Spinal cord (tissue), 9 donors: ENCODE measurements at regions not wholly inside any gene's neighbourhood (a gene's known extent, or its start where the extent isn't known, plus 50 kb on each side); places are given as distances from the start of the nearest gene placed in this dataset.
"Not testable (repeated sequence)": the region's sequence is repeated elsewhere in the genome, so short reads cannot be mapped to it uniquely, and the experiment has no call there.

Experiments used
- DNase-seq, 6 donors: peaks; one replicate each; pipeline versions ENCODE4 v3.0.0 to v3.0.0-alpha.2; 2013 to 2015; ENCODE audit warnings: low spot score in 6 of 6, low read depth in 4 of 6
- H3K27ac ChIP-seq: one replicate; pipeline ENCODE4 v1.5.1; 2013; ENCODE audit warnings: low read depth, low read length, control low read depth
- H3K27me3 ChIP-seq: one replicate; pipeline ENCODE4 v1.6.1; 2013; ENCODE audit warnings: low read length; ENCODE audit not compliant: control insufficient read depth, insufficient read depth
- H3K36me3 ChIP-seq: one replicate; pipeline ENCODE4 v1.6.1; 2013; ENCODE audit warnings: low read length; ENCODE audit not compliant: control insufficient read depth, insufficient read depth
- H3K4me1 ChIP-seq: one replicate; pipeline ENCODE4 v1.6.1; 2013; ENCODE audit warnings: low read length; ENCODE audit not compliant: control insufficient read depth, insufficient read depth
- H3K4me3 ChIP-seq: one replicate; pipeline ENCODE4 v1.5.1; 2013; ENCODE audit warnings: low read depth, low read length, control low read depth
- H3K9me3 ChIP-seq: one replicate; pipeline ENCODE4 v1.6.1; 2013; ENCODE audit warnings: low read length; ENCODE audit not compliant: control insufficient read depth, insufficient read depth
- WGBS: methylation state at CpG from one replicate; pipeline ENCODE4 v1.1.5; 2013; ENCODE audit warnings: missing lambda C conversion rate; ENCODE audit not compliant: insufficient coverage; 5-methylcytosine and 5-hydroxymethylcytosine counted together
- donor health status: healthy.

- Histone ChIP-seq H3K27ac (no peak overlapping the region), H3K36me3 (no peaks in the 10 kb centered on the region), H3K4me3 (no peak overlapping the region), H3K27me3 (no peaks in the 10 kb centered on the region), H3K4me1 (peaks cover 6% of the 10 kb centered on the region), H3K9me3 (no peaks in the 10 kb centered on the region)
- no peak for DNase-seq
- 56% methylated on average over 5 of the region's 6 CpGs for WGBS
These were observed 714.9 kb downstream of the MATN1 start for GRCh38 chr1:30008372-30008997.

DNA sequence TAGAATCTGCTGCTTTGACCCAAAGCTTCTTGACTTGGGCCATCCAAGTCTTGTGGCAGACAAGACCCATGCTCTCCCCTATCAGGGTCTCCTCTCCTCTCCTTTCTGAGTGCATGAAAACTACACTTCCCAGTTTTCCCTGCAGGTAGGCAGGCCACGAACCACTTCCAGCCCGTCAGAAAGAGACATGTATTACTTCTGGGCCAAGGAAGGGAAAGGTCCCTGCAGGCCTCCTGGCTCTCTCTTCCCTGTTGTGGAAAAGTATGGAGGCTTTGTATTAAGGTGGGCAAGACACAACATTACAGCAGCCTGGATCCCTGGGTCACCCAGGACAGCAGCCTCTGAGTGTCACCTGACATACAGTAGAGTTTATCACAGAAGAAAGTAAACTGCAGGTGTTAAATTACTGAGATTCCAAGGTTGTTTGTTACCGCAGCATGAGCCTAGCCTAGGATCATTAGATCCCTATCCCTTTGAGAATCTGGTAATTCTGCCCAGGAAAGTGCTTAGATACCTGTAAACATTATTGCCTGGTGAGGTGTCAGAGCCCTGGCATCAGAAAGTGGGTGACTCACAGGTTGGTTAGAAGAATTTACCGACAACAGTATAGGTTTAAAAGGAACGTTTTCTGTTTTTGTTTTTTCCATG, 717.3 kb downstream of the MATN1 start:
- Histone ChIP-seq H3K27me3 (no peaks in the 10 kb centered on the region), H3K36me3 (no peaks in the 10 kb centered on the region), H3K27ac (no peak overlapping the region), H3K9me3 (no peaks in the 10 kb centered on the region), H3K4me3 (no peak overlapping the region), H3K4me1 (peaks cover 10% of the 10 kb centered on the region)
- DNase-seq: peak in 1 of 6 donors; percentile 40
- no CpG with 5 or more reads among the region's 5 CpGs for WGBS

GRCh38 chr1:30001732-30002039, 721.7 kb downstream of the MATN1 start:
- Histone ChIP-seq H3K36me3 (no peaks in the 10 kb centered on the region), H3K4me1 (peaks cover 6% of the 10 kb centered on the region), H3K9me3 (no peaks in the 10 kb centered on the region), H3K27me3 (no peaks in the 10 kb centered on the region), H3K4me3 (no peak overlapping the region), H3K27ac (no peak overlapping the region)
- 69% methylated on average over 2 of the region's 5 CpGs for WGBS
- no peak for DNase-seq

GRCh38 chr1:30001011-30001731, 722.2 kb downstream of the MATN1 start:
- no peak overlapping the region for H3K27ac ChIP-seq
- 61% methylated on average over 11 of the region's 15 CpGs for WGBS
- DNase-seq: no peak

DNA sequence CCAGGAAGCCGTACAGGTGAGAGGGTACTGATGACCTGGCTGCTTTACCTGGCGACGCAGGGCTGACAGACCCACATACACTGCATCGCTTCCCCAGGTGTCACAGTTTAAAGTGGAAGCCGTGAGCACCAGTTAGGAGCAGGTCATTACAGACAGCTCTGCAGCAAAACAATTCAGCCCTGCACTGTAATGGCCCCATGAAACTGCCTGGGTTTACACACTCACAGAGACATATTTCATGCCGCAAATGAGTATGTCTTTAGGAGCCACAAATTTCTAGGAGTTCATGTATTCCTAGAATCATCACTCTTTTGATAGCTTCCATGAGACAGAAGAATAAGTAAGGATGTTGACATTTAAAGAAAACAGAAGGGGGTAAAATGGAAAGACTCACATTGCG, 723.1 kb downstream of the MATN1 start:
- peak in 1 of 6 donors; percentile 38 for DNase-seq
- WGBS: 96% methylated on average over 5 of the region's 7 CpGs
- Histone ChIP-seq H3K27me3 (no peaks in the 10 kb centered on the region), H3K9me3 (no peaks in the 10 kb centered on the region), H3K36me3 (no peaks in the 10 kb centered on the region), H3K4me3 (no peak overlapping the region), H3K4me1 (peaks cover 6% of the 10 kb centered on the region), H3K27ac (no peak overlapping the region)

More at GRCh38 chr1:30001011-30001731, 722.2 kb downstream of the MATN1 start:
- H3K4me3 ChIP-seq: no peak overlapping the region
- H3K9me3 ChIP-seq: no peaks in the 10 kb centered on the region
- H3K27me3 ChIP-seq: no peaks in the 10 kb centered on the region
- no peaks in the 10 kb centered on the region for H3K36me3 ChIP-seq
- peaks cover 6% of the 10 kb centered on the region for H3K4me1 ChIP-seq

DNA sequence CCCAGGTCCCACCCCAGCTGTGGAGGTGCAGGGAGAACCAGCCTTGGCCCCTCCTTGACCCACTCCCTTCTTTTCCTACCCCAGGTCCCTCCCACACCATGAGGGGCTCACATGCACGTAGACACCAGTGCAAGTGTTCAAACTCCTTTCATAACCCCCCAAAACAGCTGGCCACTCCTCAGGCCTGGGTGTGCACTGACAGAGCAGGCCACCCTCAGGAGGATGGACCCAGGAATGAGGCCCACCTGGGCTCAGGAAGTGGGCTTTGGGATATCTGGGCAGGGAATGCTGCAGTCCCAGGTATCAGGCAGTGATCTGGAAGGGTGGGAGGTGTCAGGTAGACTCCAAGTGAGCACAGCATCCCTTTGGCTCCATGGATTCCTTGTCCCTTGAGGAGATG, 723.8 kb downstream of the MATN1 start:
- Histone ChIP-seq H3K9me3 (no peaks in the 10 kb centered on the region), H3K4me1 (peaks cover 6% of the 10 kb centered on the region), H3K27ac (no peak overlapping the region), H3K36me3 (no peaks in the 10 kb centered on the region), H3K27me3 (no peaks in the 10 kb centered on the region), H3K4me3 (no peak overlapping the region)
- DNase-seq: no peak
- WGBS: no CpG with 5 or more reads among the region's 1 CpG

DNA sequence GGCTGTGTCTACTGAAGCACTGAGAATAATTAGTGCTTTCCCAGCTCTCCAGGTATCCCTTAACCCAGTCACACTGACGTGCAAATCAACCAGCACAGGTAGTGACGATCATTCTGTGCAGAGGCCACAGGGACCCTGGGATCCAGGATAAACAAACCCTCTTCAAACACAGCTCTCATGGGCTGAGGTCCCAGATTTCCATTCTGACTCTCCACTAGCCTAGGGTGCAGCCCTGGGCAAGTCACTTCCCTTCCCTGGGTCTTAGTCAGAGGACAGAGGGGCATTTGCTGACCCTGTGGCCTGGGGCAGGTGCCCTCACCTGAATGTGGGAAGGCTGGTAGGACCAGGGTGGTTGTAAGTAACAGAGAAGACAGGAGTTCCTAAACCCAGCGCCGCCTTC, 724.7 kb downstream of the MATN1 start:
- Histone ChIP-seq H3K9me3 (peaks cover 3% of the 10 kb centered on the region), H3K27me3 (no peaks in the 10 kb centered on the region), H3K27ac (no peak overlapping the region), H3K36me3 (no peaks in the 10 kb centered on the region), H3K4me3 (no peak overlapping the region), H3K4me1 (peaks cover 6% of the 10 kb centered on the region)
- no peak for DNase-seq
- 87% methylated on average over 2 of the region's 4 CpGs for WGBS

DNA sequence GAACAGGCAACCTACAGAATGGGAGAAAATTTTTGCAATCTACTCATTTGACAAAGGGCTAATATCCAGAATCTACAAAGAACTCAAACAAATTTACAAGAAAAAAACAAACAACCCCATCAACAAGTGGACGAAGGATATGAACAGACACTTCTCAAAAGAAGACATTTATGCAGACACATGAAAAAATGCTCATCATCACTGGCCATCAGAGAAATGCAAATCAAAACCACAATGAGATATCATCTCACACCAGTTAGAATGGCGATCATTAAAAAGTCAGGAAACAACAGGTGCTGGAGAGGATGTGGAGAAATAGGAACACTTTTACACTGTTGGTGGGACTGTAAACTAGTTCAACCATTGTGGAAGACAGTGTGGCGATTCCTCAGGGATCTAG, 725.6 kb downstream of the MATN1 start:
- H3K36me3 ChIP-seq, H3K27ac ChIP-seq, H3K9me3 ChIP-seq, H3K4me1 ChIP-seq, H3K27me3 ChIP-seq, H3K4me3 ChIP-seq, DNase-seq: not testable (repeated sequence)
- WGBS: no CpG with 5 or more reads among the region's 3 CpGs

GRCh38 chr1:29993950-29994349, 729.4 kb downstream of the MATN1 start:
- no peak overlapping the region for H3K27ac ChIP-seq
- H3K9me3 ChIP-seq: peaks cover 5% of the 10 kb centered on the region
- no peaks in the 10 kb centered on the region for H3K36me3 ChIP-seq
- H3K4me1 ChIP-seq: peaks cover 10% of the 10 kb centered on the region
- no peaks in the 10 kb centered on the region for H3K27me3 ChIP-seq
- no peak overlapping the region for H3K4me3 ChIP-seq
- DNase-seq: no peak

- H3K36me3 ChIP-seq: no peaks in the 10 kb centered on the region
- DNase-seq: no peak
- peaks cover 10% of the 10 kb centered on the region for H3K4me1 ChIP-seq
- H3K9me3 ChIP-seq: peaks cover 5% of the 10 kb centered on the region
- H3K27ac ChIP-seq: no peak overlapping the region
- WGBS: 100% methylated on average over 2 of the region's 3 CpGs
- H3K4me3 ChIP-seq: no peak overlapping the region
- H3K27me3 ChIP-seq: no peaks in the 10 kb centered on the region
These were observed 731.6 kb downstream of the MATN1 start for GRCh38 chr1:29991815-29992214.
